SH-SY5Y (cell line): ENCODE measurements at regions not wholly inside any gene's neighbourhood (a gene's known extent, or its start where the extent isn't known, plus 50 kb on each side); places are given as distances from the start of the nearest gene placed in this dataset.

Experiments
- GATA2 ChIP-seq: IDR thresholded peaks from 2 replicates; pipeline ENCODE4 v1.6.1; 2011; ENCODE audit warnings: mild to moderate bottlenecking, low read depth, low read length
- GATA3 ChIP-seq: IDR thresholded peaks from 2 replicates; pipeline ENCODE4 v1.6.1; 2011; ENCODE audit warnings: low read depth, mild to moderate bottlenecking, low read length, moderate library complexity

- TF ChIP-seq GATA2 (no peak), GATA3 (no peak)
Measured at GRCh38 chr10:128322950-128323349, 196.7 kb upstream of the MKI67 start.
